Body of pancreas (tissue), 4 donors: ENCODE measurements at regions not wholly inside any gene's neighbourhood (a gene's known extent, or its start where the extent isn't known, plus 50 kb on each side); places are given as distances from the start of the nearest gene placed in this dataset.

Source experiments
- CTCF ChIP-seq, 7 experiments: fragments of 450-650 bp in 4 of 7; fragments of 200-600 bp in 3 of 7; sonication (generic) in 3 of 7; IDR thresholded peaks; one replicate each; pipeline ENCODE4 v1.5.1; 2016 to 2019; ENCODE audit warnings: antibody characterized with exemption in 7 of 7
- POLR2A ChIP-seq, 3 donors: fragments of 450-650 bp; IDR thresholded peaks; one replicate each; pipeline ENCODE4 v1.6.1; 2016; ENCODE audit warnings: antibody characterized with exemption in 3 of 3, mild to moderate bottlenecking in 2 of 3

- TF ChIP-seq CTCF (IDR thresholded peaks at IDR 0.05) = no peak
- no peak for TF ChIP-seq POLR2A (IDR thresholded peaks at IDR 0.05)
These were observed 1176.7 kb upstream of the CNTN5 start for GRCh38 chr11:97844016-97844415.
